BJ (cell line): ENCODE measurements at regions not wholly inside any gene's neighbourhood (a gene's known extent, or its start where the extent isn't known, plus 50 kb on each side); places are given as distances from the start of the nearest gene placed in this dataset.

Source experiments
- CTCF ChIA-PET: fragments of 350-600 bp; formaldehyde crosslinking; extraction: SDS; loops from one replicate; lab custom pipeline; 2021; ENCODE audit warnings: antibody characterized with exemption, inconsistent platforms; lab: Yijun Ruan, JAX
- POLR2A ChIA-PET: fragments of 300-600 bp; sonication (Branson Sonifier 250); formaldehyde crosslinking; extraction: SDS; loops from one replicate; lab custom pipeline; 2021; ENCODE audit warnings: antibody characterized with exemption; lab: Charles Lee
- DNase-seq: peaks from one replicate; pipeline ENCODE4 v3.0.0-alpha.2; 2011; ENCODE audit warnings: low read depth
- H3K27me3 ChIP-seq: 2 replicates; pipeline ENCODE4 v1.6.0; 2011; ENCODE audit warnings: low read length; ENCODE audit not compliant: control insufficient read depth, insufficient read depth
- H3K36me3 ChIP-seq: 2 replicates; pipeline ENCODE4 v1.5.1; 2011; ENCODE audit warnings: low read length; ENCODE audit not compliant: control insufficient read depth, insufficient read depth
- H3K4me3 ChIP-seq: 2 replicates; pipeline ENCODE4 v1.5.1; 2011; ENCODE audit warnings: low read depth, mild to moderate bottlenecking, control low read depth, low read length
- CTCF ChIP-seq: IDR thresholded peaks from 2 replicates; pipeline ENCODE4 v1.5.1; 2011; ENCODE audit warnings: low read depth, mild to moderate bottlenecking, control low read depth, inconsistent platforms, low read length, moderate library complexity; ENCODE audit not compliant: insufficient read depth

GRCh38 chr18:73038336-73038735 lies 170.5 kb upstream of the NETO1 start:
- ChIA-PET POLR2A (no interaction called here), CTCF (interaction anchor here (0.5 to 0.7 kb wide), 2 partner anchors 8 to 1007 kb away, joined by 3 read pairs; no protein-coding TSS in a partner anchor)
- no peak for TF ChIP-seq CTCF
- Histone ChIP-seq H3K36me3 (no peaks in the 10 kb centered on the region), H3K27me3 (no peaks in the 10 kb centered on the region), H3K4me3 (no peak overlapping the region)
- no peak for DNase-seq

- ChIA-PET POLR2A (no interaction called here), CTCF (no interaction called here)
- no peaks in the 10 kb centered on the region for H3K27me3 ChIP-seq
- DNase-seq, result no peak
- no peak for TF ChIP-seq CTCF
- H3K4me3 ChIP-seq, result no peak overlapping the region
- H3K36me3 ChIP-seq, result no peaks in the 10 kb centered on the region
These were observed 156.2 kb upstream of the NETO1 start for GRCh38 chr18:73023975-73024374.

GRCh38 chr18:73009691-73010090 lies 141.9 kb upstream of the NETO1 start:
- Histone ChIP-seq H3K4me3 (no peak overlapping the region), H3K36me3 (no peaks in the 10 kb centered on the region), H3K27me3 (no peaks in the 10 kb centered on the region)
- ChIA-PET CTCF (no interaction called here), POLR2A (no interaction called here)
- no peak for DNase-seq
- TF ChIP-seq CTCF, result no peak

GRCh38 chr18:73007915-73008308 lies 140.1 kb upstream of the NETO1 start:
- TF ChIP-seq CTCF, result no peak
- Histone ChIP-seq H3K36me3 (no peaks in the 10 kb centered on the region), H3K27me3 (no peaks in the 10 kb centered on the region), H3K4me3 (no peak overlapping the region)
- ChIA-PET POLR2A (no interaction called here), CTCF (no interaction called here)
- no peak for DNase-seq

DNA sequence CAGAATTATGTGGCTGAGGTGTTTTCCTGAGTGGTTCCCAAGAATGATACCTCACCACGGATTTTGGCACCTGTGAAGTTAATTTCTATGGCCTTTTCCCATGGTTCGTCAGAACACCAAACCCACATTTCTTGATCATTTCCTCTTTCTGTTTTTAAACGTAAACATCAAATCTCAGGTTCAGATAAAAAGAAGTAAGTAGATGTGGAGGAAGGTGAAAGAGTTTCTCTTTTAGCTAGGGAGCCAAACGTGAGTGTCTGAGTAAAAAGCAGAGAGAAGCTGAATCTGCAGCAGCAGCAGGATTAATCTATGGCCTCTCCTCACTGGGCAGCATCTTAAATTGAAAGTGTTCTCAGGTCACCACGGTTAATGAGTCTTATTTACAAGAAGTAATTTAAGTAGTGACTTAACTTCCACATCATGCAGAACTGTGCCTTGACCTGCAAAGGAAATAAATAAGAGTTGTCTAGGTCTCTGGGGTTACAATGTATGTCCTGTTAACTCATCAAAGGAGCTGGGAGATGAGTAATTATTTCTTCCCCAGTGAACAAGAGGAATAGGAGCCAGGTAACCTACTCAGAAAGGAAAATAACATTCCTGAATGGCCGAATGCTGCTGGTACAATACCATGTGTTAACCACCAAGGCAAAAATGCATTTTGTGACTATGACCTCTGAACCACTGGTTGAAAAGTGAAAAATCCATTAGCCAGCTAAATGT lies 139.6 kb upstream of the NETO1 start:
- Histone ChIP-seq H3K27me3 (no peaks in the 10 kb centered on the region), H3K4me3 (no peak overlapping the region), H3K36me3 (no peaks in the 10 kb centered on the region)
- ChIA-PET POLR2A (no interaction called here), CTCF (no interaction called here)
- DNase-seq, result no peak
- no peak for TF ChIP-seq CTCF
